ENCODE measurements at regions not wholly inside any gene's neighbourhood (a gene's known extent, or its start where the extent isn't known, plus 50 kb on each side); places are given as distances from the start of the nearest gene placed in this dataset.

GRCh38 chr2:226584518-226585055 is 215.0 kb downstream of the IRS1 start:
- no peaks in the 10 kb centered on the region for H3K36me3 ChIP-seq (ENCODE audit: control insufficient read depth in 2 of 2, insufficient read depth in 1 of 2, low read length in 2 of 2)
- no peak overlapping the region for H3K27ac ChIP-seq (ENCODE audit: extremely low read depth, low read depth, low read length)
- no peaks in the 10 kb centered on the region for H3K9me3 ChIP-seq (ENCODE audit: control insufficient read depth, insufficient read depth, low read depth, low read length)
- POLR2A ChIA-PET: no interaction called here
- TF ChIP-seq ZNF221 (tag by site-specific recombination; IDR thresholded peaks at IDR 0.05; ENCODE audit: borderline replicate concordance) (no peak), ZFHX2 (tag by site-specific recombination; conservative IDR thresholded peaks at IDR 0.05) (no peak), SETDB1 (IDR thresholded peaks at IDR 0.05; ENCODE audit: insufficient read length, low read length) (no peak), KLF9 (tag by site-specific recombination; IDR thresholded peaks at IDR 0.05; ENCODE audit: low read depth) (no peak), ZNF530 (tag by site-specific recombination; IDR thresholded peaks at IDR 0.05; ENCODE audit: low read depth) (no peak), ZBTB7A (tag by site-specific recombination; IDR thresholded peaks at IDR 0.05; ENCODE audit: low read depth) (no peak), ZBTB8A (tag by site-specific recombination; IDR thresholded peaks at IDR 0.05) (no peak), ZNF777 (tag by site-specific recombination; IDR thresholded peaks at IDR 0.05; ENCODE audit: borderline replicate concordance) (no peak), ZBTB21 (tag by site-specific recombination; IDR thresholded peaks at IDR 0.05) (no peak), ZNF843 (tag by site-specific recombination; IDR thresholded peaks at IDR 0.05) (no peak)
- TF ChIP-seq, protein P1, sequence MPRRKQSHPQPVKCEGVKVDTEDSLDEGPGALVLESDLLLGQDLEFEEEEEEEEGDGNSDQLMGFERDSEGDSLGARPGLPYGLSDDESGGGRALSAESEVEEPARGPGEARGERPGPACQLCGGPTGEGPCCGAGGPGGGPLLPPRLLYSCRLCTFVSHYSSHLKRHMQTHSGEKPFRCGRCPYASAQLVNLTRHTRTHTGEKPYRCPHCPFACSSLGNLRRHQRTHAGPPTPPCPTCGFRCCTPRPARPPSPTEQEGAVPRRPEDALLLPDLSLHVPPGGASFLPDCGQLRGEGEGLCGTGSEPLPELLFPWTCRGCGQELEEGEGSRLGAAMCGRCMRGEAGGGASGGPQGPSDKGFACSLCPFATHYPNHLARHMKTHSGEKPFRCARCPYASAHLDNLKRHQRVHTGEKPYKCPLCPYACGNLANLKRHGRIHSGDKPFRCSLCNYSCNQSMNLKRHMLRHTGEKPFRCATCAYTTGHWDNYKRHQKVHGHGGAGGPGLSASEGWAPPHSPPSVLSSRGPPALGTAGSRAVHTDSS (tag by site-specific recombination; IDR thresholded peaks at IDR 0.05): no peak
- no peaks in the 10 kb centered on the region for H3K4me1 ChIP-seq (ENCODE audit: control insufficient read depth, insufficient read depth, low read length)
- CTCF ChIA-PET: no interaction called here
- no peak overlapping the region for H3K4me3 ChIP-seq (ENCODE audit: low read depth, low read length)

DNA sequence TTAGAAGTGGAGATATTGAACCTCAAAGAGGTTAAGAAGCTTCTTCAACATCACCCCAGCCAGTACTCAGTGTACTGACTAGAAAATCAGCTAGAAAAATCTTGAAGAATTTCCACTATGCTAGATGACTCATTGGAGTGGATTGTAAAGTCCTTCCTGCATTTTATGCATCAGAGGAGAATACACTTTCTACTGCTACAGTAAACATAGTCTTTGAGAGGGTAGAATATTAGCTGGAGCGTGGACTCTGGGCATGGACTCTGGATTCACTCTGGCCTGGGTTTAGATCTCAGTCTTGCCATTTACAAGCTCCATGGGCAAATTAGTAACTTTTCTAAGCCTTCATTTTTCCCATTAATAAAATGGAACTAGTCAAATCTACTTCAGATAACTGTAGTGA is 215.9 kb downstream of the IRS1 start:
- no peak overlapping the region for H3K27ac ChIP-seq (ENCODE audit: extremely low read depth, low read depth, low read length)
- ChIA-PET CTCF (interaction anchor here (0.5 kb wide), 1 partner anchor 234 kb away, joined by 4 read pairs; no protein-coding TSS in a partner anchor), POLR2A (no interaction called here)
- no peaks in the 10 kb centered on the region for H3K4me1 ChIP-seq (ENCODE audit: control insufficient read depth, insufficient read depth, low read length)
- H3K4me3 ChIP-seq (ENCODE audit: low read depth, low read length): no peak overlapping the region
- no peaks in the 10 kb centered on the region for H3K36me3 ChIP-seq (ENCODE audit: control insufficient read depth in 2 of 2, insufficient read depth in 1 of 2, low read length in 2 of 2)
- no peaks in the 10 kb centered on the region for H3K9me3 ChIP-seq (ENCODE audit: control insufficient read depth, insufficient read depth, low read depth, low read length)
- TF ChIP-seq SCRT1 (tag by site-specific recombination; IDR thresholded peaks at IDR 0.05; ENCODE audit: borderline replicate concordance) (no peak), ZNF571 (tag by site-specific recombination; IDR thresholded peaks at IDR 0.05) (no peak), CTCF (tag by site-specific recombination; IDR thresholded peaks at IDR 0.05) (no peak), ZNF677 (tag by site-specific recombination; IDR thresholded peaks at IDR 0.05) (no peak), ZNF776 (tag by site-specific recombination; IDR thresholded peaks at IDR 0.05; ENCODE audit: borderline replicate concordance) (no peak), ZNF274 (IDR thresholded peaks at IDR 0.05; ENCODE audit: low read length) (no peak), ZNF274 (tag by site-specific recombination; IDR thresholded peaks at IDR 0.05; ENCODE audit: borderline replicate concordance) (no peak), ZNF660 (tag by site-specific recombination; IDR thresholded peaks at IDR 0.05) (no peak), ZSCAN16 (tag by site-specific recombination; IDR thresholded peaks at IDR 0.05) (no peak), ZNF280D (tag by site-specific recombination; IDR thresholded peaks at IDR 0.05) (no peak), KLF7 (tag by site-specific recombination; IDR thresholded peaks at IDR 0.05; ENCODE audit: borderline replicate concordance) (no peak), ZNF114 (tag by site-specific recombination; IDR thresholded peaks at IDR 0.05) (no peak), HOXA7 (CRISPR knock-in tag; IDR thresholded peaks at IDR 0.05; ENCODE audit: borderline replicate concordance) (no peak), ZNF645 (tag by site-specific recombination; IDR thresholded peaks at IDR 0.05) (no peak), KLF1 (tag by site-specific recombination; IDR thresholded peaks at IDR 0.05) (no peak)
- TF ChIP-seq, protein P2, sequence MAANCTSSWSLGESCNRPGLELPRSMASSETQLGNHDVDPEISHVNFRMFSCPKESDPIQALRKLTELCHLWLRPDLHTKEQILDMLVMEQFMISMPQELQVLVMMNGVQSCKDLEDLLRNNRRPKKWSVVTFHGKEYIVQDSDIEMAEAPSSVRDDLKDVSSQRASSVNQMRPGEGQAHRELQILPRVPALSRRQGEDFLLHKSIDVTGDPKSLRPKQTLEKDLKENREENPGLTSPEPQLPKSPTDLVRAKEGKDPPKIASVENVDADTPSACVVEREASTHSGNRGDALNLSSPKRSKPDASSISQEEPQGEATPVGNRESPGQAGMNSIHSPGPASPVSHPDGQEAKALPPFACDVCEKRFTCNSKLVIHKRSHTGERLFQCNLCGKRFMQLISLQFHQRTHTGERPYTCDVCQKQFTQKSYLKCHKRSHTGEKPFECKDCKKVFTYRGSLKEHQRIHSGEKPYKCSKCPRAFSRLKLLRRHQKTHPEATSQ (tag by site-specific recombination; IDR thresholded peaks at IDR 0.05): no peak
